Stimulated activated CD8-positive, alpha-beta memory T cell treated with anti-CD3 and anti-CD28 coated beads, Interleukin-15, amount 100 ng/mL, for 4 hours (primary cell): ENCODE measurements at regions not wholly inside any gene's neighbourhood (a gene's known extent, or its start where the extent isn't known, plus 50 kb on each side); places are given as distances from the start of the nearest gene placed in this dataset.

ENCODE experiments used
- DNase-seq, 2 donors: peaks; one replicate each; pipeline ENCODE4 v3.0.0-alpha.2; 2020; ENCODE audit warnings: low read depth in 2 of 2

DNA sequence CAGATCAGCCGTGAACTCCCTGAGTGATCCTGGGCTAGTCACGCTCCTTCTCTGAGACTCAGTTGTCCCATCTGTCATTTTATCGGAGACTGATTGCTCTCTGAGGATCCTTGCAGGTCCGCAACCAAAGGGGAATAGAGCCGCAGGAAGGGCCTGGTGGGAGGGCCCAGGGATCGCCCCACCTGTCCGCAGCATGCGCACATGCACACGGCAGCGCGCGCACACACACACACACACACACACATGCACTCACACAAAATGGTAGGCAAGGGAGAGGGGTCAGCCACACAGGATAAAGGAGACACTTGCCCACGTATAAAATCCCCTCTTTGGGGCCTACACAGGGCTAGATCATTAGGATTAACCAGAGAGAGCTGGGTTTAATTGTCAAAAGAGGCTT, 95.6 kb upstream of the FOXP4 start:
- DNase-seq, result no peak

DNA sequence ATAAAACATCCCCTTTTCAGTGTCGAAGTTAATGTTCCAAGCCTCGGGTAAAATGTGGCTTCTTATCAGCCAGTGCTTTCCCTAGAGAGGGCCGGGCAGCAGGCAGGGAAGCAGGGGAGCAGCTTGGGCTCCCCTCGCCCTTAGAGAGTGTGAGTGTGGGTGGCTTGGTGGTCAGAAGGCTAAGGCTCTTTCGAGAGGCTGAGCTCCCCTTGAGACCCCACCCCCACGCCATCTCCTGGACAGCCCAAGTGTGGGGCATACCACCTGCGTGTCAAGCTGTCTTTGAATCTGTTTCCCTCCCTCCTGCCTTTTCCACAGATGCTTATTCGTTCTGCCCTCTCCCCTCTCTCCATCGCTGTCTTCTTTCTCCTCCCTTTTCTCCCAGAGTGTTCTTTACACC, 95.1 kb upstream of the FOXP4 start:
- DNase-seq, result no peak

- no peak for DNase-seq
These were observed 94.5 kb upstream of the FOXP4 start for GRCh38 chr6:41451515-41452163.

GRCh38 chr6:41452763-41453162, 93.4 kb upstream of the FOXP4 start:
- no peak for DNase-seq

DNA sequence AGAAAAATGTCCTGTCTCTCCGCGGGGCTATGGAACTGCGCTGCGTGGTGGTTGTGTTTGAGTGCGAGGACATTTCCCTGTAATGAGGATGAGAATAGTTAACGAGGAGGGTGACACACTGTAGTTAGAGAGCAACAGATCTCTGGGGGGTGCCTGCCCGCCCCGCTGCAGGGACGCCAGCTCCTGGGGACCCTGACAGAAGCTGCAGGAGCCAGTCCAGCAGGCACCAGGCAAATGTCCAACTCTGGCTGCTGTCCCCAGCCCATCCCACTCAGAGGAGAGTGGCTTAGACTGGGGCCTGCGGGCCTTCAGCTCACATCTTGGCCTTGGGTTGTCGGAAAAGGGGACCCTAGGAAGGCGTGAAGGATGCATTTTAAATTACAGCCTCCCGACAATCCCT, 92.9 kb upstream of the FOXP4 start:
- DNase-seq, result no peak

DNA sequence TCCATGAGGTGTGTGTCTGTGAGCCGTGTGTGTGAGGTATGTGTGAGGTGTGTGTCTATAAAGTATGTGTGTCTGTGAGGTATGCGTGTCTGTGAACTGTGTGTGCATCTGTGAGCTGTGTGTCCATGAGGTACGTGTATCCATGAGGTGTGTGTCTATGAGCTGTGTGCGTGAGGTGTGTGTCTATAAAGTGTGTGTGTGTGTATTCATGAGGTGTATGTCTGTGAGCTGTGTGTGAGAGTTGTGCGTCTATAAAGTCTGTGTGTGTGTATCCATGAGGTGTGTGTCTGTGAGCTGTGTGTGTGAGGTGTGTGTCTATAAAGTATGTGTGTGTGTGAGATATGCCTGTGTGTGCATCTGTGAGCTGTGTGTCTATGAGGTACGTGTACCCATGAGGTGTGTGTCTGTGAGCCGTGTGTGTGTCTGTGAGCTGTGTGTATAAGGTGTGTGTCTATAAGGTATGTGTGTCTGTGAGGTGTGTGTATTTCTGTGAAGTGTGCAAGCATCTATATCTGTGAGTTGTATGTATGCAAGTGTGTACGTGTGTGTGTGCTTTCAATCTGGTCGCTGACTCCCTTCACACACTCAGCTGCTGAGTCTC, 91.9 kb upstream of the FOXP4 start:
- DNase-seq, result no peak

- no peak for DNase-seq
These were observed 90.8 kb upstream of the FOXP4 start for GRCh38 chr6:41455410-41455809.

- no peak for DNase-seq
These were observed 90.4 kb upstream of the FOXP4 start for GRCh38 chr6:41455818-41456217.

DNA sequence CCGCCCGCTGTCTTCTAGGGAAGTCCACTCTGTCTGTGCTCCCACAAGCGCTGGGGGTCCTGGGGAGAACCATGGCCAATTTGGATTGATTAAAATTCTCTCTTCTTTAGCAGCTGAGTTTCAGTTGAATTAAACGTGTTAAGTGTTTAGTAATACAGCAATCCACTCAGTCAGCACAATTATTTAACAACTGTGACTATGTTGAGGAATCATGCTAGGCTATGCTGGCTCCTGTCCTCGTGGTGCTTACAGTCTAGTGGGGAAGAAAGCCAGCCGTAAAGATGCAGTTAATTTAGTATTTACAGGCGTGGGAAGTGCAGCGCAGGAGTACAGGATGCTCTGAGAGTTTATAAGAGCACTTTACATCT, 88.9 kb upstream of the FOXP4 start:
- no peak for DNase-seq

- no peak for DNase-seq
These were observed 86.4 kb upstream of the FOXP4 start for GRCh38 chr6:41459738-41460137.

DNA sequence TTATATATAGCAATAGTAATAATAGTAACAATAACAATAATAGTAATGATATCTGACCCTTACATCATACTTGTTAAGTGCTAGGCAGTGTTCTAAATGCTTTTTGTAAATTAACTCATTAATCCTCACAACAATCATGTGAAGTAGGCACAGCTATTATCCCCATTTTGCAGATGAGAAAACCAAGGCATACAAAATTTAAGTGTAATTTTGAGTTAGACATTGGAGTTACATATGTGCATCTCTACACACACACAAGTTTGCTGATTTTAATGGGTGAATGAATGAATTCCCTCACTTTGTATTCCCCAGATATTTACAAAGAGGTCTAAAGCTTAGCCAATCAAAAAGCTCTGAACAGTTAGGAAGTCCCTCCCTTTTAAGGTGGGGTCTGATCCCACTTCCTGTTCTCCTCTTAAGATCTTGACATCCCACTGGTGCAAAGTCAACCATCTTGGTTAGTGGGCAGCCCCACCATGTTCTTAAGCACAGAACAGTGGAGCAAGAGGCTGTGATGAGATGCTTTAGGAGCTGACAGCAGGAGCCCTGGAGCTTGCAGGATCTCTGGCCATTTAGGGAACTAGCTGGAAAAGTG, 85.3 kb upstream of the FOXP4 start:
- no peak for DNase-seq

DNA sequence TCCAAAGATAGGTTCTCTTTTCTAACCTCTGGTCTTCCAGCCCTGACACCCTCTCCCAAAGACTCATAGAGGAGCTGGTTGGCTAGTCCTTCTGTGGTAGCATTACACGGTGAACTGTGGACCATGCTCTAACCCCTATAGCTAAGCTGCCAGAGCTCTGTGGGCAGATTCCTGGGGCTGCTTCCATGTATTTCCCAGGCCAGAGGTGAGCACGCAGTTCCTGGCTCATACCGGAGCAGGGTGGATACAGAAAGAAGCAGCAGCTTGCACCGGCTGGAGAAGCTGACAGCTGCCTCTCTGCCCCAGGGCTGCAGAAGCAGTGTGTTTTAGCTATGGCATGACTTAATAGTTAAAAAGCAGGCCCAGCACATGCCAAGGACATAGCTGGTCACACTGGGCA, 84.1 kb upstream of the FOXP4 start:
- DNase-seq, result no peak

GRCh38 chr6:41463062-41463930, 82.9 kb upstream of the FOXP4 start:
- no peak for DNase-seq

- no peak for DNase-seq
These were observed 82.2 kb upstream of the FOXP4 start for GRCh38 chr6:41464019-41464418.

GRCh38 chr6:41464481-41464880, 81.7 kb upstream of the FOXP4 start:
- DNase-seq, result no peak

DNA sequence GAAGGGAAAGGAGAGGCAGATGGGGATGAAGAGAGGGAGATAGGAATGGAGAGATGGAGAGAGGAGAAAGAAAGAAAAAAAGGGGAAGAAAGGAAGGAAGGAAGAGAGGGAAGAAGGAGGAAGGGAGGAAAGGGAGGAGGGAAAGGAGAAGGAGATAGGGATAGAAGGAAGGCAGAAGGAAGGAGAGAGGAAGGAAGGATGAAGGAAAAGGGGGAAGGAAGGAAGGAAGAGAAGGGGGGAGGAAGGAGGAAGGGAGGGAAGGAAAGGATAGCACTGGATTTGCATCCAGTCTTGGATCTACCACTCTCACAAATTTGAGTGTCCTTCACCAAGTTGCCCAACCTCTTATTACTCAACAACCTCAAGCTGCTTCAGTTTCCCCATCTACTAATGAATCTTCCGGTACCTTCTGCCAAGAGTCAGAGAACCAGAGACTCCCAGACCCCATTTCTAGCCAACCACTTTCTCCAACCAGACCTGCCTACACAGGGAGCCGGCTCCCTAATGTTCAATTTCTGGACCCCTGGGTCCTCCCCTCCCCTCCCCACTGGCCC, 79.7 kb upstream of the FOXP4 start:
- no peak for DNase-seq

GRCh38 chr6:41467061-41467460, 79.1 kb upstream of the FOXP4 start:
- no peak for DNase-seq

- no peak for DNase-seq
These were observed 78.4 kb upstream of the FOXP4 start for GRCh38 chr6:41467627-41468404.

DNA sequence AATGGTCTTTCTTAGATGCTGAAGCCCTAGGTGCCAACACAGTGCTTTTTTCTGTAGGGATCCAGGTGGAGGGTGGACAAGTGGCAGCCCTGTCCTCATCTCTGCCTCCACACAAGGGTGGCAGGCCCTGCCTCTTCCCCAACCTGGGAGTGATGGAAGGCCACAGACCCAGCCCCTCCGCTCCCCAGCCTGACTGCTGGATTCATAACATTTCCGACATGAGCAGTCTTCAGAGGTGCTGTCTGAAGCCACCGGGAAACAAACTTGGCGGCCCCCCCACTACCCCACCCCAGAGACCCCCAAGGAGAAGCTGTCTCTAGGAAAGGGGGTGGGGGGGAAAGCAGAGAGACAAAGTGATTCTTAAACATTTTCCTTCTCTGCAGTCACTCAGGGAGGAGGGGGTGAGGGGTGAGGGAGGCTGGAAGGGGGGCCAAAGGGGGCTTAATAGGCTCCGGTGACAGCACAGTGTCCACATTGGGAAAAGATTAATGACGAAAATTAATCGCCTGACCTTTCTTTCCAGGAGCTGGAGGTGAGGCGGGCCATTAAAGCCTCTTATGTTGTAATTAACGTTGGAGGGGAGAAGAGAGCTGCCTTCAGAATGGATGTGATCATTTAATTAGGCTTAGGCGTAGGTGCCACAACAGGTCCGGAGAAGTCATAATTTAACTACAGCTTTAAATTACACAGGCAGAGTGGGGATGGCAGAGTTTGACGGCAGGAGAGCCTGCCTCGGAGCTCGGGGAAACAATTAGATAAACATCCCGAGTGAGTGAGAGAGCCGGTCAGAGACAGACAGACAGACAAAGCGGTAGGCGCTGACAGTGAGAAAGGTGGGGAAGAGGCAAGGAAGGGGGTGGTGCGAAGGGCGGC, 76.8 kb upstream of the FOXP4 start:
- no peak for DNase-seq

GRCh38 chr6:41470029-41470330, 76.2 kb upstream of the FOXP4 start:
- no peak for DNase-seq
